K562 (cell line): ENCODE measurements at regions not wholly inside any gene's neighbourhood (a gene's known extent, or its start where the extent isn't known, plus 50 kb on each side); places are given as distances from the start of the nearest gene placed in this dataset.
A peak's percentile ranks its signal among the peaks of the same experiment; 100 is the strongest.

Experiments
- ATAC-seq: fragments of 200-7000 bp; cut with Tn5 transposase; 3 replicates; pipeline ENCODE4 v1.9.1; 2020; ENCODE audit warnings: moderate library complexity
- BruUV-seq: library from RNA; stranded (reverse); fragments of 400-500 nt; replicated peaks from 2 replicates; lab custom pipeline; 2021; lab: Mats Ljungman, UMichigan
- CTCF ChIA-PET: fragments of 300-600 bp; formaldehyde crosslinking; extraction: SDS; loops from one replicate; lab custom pipeline; 2021; ENCODE audit warnings: low intra/inter-chr PET ratio; lab: Yijun Ruan, JAX
- POLR2A ChIA-PET: fragments of 300-600, 350-650 bp; sonication (Branson Sonifier 250); formaldehyde crosslinking; extraction: SDS; loops from one replicate; lab custom pipeline; 2021; ENCODE audit warnings: antibody characterized with exemption, inconsistent platforms; lab: Yijun Ruan, JAX
- DNase-seq, 4 experiments: peaks; one replicate each; pipeline versions ENCODE4 v3.0.0 to v3.0.0-alpha.2; 2011 to 2018; ENCODE audit warnings: low spot score in 3 of 4, mixed read lengths in 3 of 4; ENCODE audit errors: extremely low read depth in 1 of 4
- FAIRE-seq: peaks from 2 replicates; lab custom pipeline; 2011; peaks lifted over from hg19 to GRCh38; lab: Jason Lieb, UNC
- H2AFZ ChIP-seq: 2 replicates; pipeline ENCODE4 v1.6.0; 2011; ENCODE audit warnings: low read depth, low read length, control low read depth, inconsistent platforms
- H3K27ac ChIP-seq: fragments of 200-600 bp; 3 replicates; pipeline ENCODE4 v1.8.0; 2011; ENCODE audit warnings: low read depth, mild to moderate bottlenecking, control low read depth, inconsistent platforms, low read length, moderate library complexity, mixed read lengths; ENCODE audit errors: extremely low read depth
- H3K27me3 ChIP-seq, 2 experiments: fragments of 300-600 bp in 1 of 2; 2 replicates in 1 of 2; 3 replicates in 1 of 2; pipeline versions ENCODE4 v1.6.0 to v1.8.0; 2011; ENCODE audit warnings: inconsistent platforms in 2 of 2, low read length in 2 of 2, mild to moderate bottlenecking in 1 of 2, mixed read lengths in 1 of 2, moderate library complexity in 1 of 2; ENCODE audit not compliant: control insufficient read depth in 2 of 2, insufficient read depth in 2 of 2
- H3K36me3 ChIP-seq: fragments of 300-600 bp; 3 replicates; pipeline ENCODE4 v1.8.0; 2011; ENCODE audit warnings: mild to moderate bottlenecking, low read length, inconsistent platforms; ENCODE audit not compliant: control insufficient read depth, insufficient read depth
- H3K4me1 ChIP-seq, 2 experiments: fragments of 200-600 bp in 1 of 2; replicated peaks in 1 of 2; 2 replicates in 1 of 2; 3 replicates in 1 of 2; pipeline versions ENCODE4 v1.5.1 to v1.8.0; 2011; ENCODE audit warnings: inconsistent platforms in 2 of 2, low read length in 2 of 2, mild to moderate bottlenecking in 1 of 2, mixed read lengths in 1 of 2, moderate library complexity in 1 of 2; ENCODE audit not compliant: control insufficient read depth in 2 of 2, insufficient read depth in 2 of 2
- H3K4me2 ChIP-seq: 2 replicates; pipeline ENCODE4 v1.6.1; 2011; ENCODE audit warnings: low read length, control low read depth, inconsistent platforms, mixed read lengths; ENCODE audit not compliant: insufficient read depth
- H3K4me3 ChIP-seq: fragments of 200-600 bp; sonication (generic), shearing (Covaris generic); 2 replicates; pipeline ENCODE4 v1.5.1; 2016; ENCODE audit warnings: control low read depth, inconsistent platforms
- H3K79me2 ChIP-seq: fragments of 200-600 bp; 3 replicates; pipeline ENCODE4 v1.8.0; 2011; ENCODE audit warnings: low read length, inconsistent platforms; ENCODE audit not compliant: control insufficient read depth, insufficient read depth
- H3K9ac ChIP-seq, 2 experiments: 2 replicates each; pipeline versions ENCODE4 v1.6.0 to v1.6.1; 2011; ENCODE audit warnings: low read depth in 2 of 2, low read length in 2 of 2, control low read depth in 1 of 2, inconsistent platforms in 1 of 2, mild to moderate bottlenecking in 1 of 2, mixed read lengths in 1 of 2; ENCODE audit not compliant: insufficient read depth in 1 of 2
- H3K9me1 ChIP-seq: one replicate; pipeline ENCODE4 v1.6.0; 2011; ENCODE audit warnings: inconsistent platforms, mild to moderate bottlenecking, low read length, moderate library complexity; ENCODE audit not compliant: control insufficient read depth, insufficient read depth
- H3K9me3 ChIP-seq: replicated peaks from 2 replicates; pipeline ENCODE4 v1.5.1; 2011; ENCODE audit warnings: low read depth, low read length, inconsistent platforms; ENCODE audit not compliant: control insufficient read depth, insufficient read depth
- H4K20me1 ChIP-seq: replicated peaks from 2 replicates; pipeline ENCODE4 v1.6.1; 2011; ENCODE audit warnings: low read length, inconsistent platforms, mixed read lengths; ENCODE audit not compliant: control insufficient read depth, insufficient read depth
- CBX3 ChIP-seq, 2 experiments: IDR thresholded peaks; 1 replicate in 1 of 2; 2 replicates in 1 of 2; pipeline ENCODE4 v1.6.1; 2012; ENCODE audit warnings: inconsistent platforms in 2 of 2, low read length in 2 of 2, borderline replicate concordance in 1 of 2, control low read depth in 1 of 2
- FIP1L1 ChIP-seq: fragments of 200-400 bp; formaldehyde crosslinking; IDR thresholded peaks from 2 replicates; pipeline ENCODE4 v1.6.1; 2018; ENCODE audit warnings: mild to moderate bottlenecking, low read depth, low read length; ENCODE audit not compliant: poor library complexity, severe bottlenecking
- TRIM24 ChIP-seq, 2 experiments: fragments of 450-650 bp; IDR thresholded peaks; 2 replicates each; pipeline ENCODE4 v1.6.1; 2016
- ZNF316 ChIP-seq: fragments of 450-650 bp; IDR thresholded peaks from 2 replicates; pipeline ENCODE4 v1.6.1; 2016
- WGBS: fragments of 100-300 bp; shearing (Covaris generic); methylation state at CpG from one replicate; pipeline ENCODE4 v1.1.6; 2016; ENCODE audit warnings: low coverage, mixed read lengths; ENCODE audit not compliant: insufficient coverage; ENCODE audit errors: missing lambda C conversion rate; 5-methylcytosine and 5-hydroxymethylcytosine counted together
- in situ Hi-C: fragments of 300-500 bp; cut with MboI; formaldehyde crosslinking; loops from 4 replicates; pipeline ENCODE4 v1.15.0; 2018; ENCODE audit warnings: inconsistent platforms, mixed read lengths
- intact Hi-C: fragments of 100-400 bp; cut with micrococcal nuclease; formaldehyde crosslinking; loops from 2 replicates; pipeline ENCODE4 v1.14.2; 2022
- TF ChIP-seq, protein P1 (sequence below): sonication (generic); formaldehyde crosslinking; IDR thresholded peaks from 2 replicates; pipeline ENCODE4 v1.5.0; 2020; ENCODE audit warnings: missing genetic modification reagents

DNA sequence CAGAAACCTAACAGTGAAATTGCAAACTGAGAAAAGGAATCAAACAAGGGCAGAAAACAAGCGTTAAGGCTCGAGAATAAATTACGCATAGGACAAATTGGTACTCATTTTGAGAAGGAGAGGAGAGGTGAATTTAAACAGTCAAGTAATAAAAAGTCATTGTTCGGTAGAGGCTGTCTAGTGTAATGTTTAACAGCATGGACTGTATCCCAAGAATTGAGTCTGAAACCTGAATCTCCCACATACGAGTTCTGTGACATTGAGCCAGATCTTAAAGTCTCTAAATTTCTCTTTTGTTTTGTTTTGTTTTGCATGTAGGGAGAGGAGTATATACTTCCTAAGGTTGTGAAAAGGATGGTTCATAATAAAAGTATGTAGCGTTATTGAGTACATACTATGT lies 216.5 kb upstream of the BTG1 start (continued):
- TF ChIP-seq FIP1L1: no peak

DNA sequence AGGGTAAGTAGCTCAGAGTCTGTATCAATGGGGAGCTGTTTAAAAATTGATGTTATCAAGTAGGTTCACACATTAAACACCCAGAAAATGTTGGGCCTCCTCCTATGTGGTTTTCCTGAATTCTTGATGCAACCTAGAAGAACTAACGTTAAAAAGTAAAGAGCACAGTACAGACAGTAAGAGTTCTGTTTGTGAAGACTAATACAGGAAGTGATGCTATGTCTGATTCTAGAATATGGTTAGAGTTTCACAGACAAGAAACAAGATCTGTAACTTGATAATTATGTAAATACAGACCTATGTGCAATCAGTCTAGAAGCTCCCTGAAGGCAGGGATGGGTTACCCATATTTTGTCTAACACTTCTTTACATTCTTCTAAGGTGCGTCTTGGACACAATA lies 214.9 kb upstream of the BTG1 start:
- WGBS: 83% methylated on average over 2 of the region's 2 CpGs
- TF ChIP-seq ZNF316 (peak; percentile 54), TRIM24 (IDR thresholded peaks at IDR 0.05) (peak in 1 of 2 experiments; percentile 64; a peak in 2 of 4 replicates), CBX3 (IDR thresholded peaks at IDR 0.05; ENCODE audit: borderline replicate concordance in 1 of 2, low read length in 2 of 2) (0 out of 3 replicates have a peak, but pooled peaks of 1 of the 2 experiments have one; percentile 18)
- TF ChIP-seq, protein P1, sequence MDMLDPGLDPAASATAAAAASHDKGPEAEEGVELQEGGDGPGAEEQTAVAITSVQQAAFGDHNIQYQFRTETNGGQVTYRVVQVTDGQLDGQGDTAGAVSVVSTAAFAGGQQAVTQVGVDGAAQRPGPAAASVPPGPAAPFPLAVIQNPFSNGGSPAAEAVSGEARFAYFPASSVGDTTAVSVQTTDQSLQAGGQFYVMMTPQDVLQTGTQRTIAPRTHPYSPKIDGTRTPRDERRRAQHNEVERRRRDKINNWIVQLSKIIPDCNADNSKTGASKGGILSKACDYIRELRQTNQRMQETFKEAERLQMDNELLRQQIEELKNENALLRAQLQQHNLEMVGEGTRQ (CRISPR knock-in tag): no peak
- no TSS peak for BruUV-seq
- H3K9ac ChIP-seq: no peak overlapping the region
- H3K4me2 ChIP-seq: no peak overlapping the region
- peaks cover 26 to 50% of the 10 kb centered on the region in 2 experiments for H3K4me1 ChIP-seq
- H3K27me3 ChIP-seq: no peaks in the 10 kb centered on the region
- FAIRE-seq (no peak), DNase-seq (no peak), ATAC-seq (no peak)
- intact Hi-C loops: no loop called here
- H4K20me1 ChIP-seq: no peaks in the 10 kb centered on the region
- H3K27ac ChIP-seq: no peak overlapping the region
- no peak overlapping the region for H3K4me3 ChIP-seq
- H3K9me1 ChIP-seq: no peaks in the 10 kb centered on the region
- CTCF ChIA-PET: no interaction called here
- H3K9me3 ChIP-seq: 0 out of 2 replicates have a peak, but pooled peaks cover 8% of the 10 kb centered on the region
- H3K36me3 ChIP-seq: no peaks in the 10 kb centered on the region
- POLR2A ChIA-PET: no interaction called here
- no peak overlapping the region for H2AFZ ChIP-seq
- H3K79me2 ChIP-seq: no peaks in the 10 kb centered on the region
- in situ Hi-C loops: no loop called here
